ENCODE measurements at regions not wholly inside any gene's neighbourhood (a gene's known extent, or its start where the extent isn't known, plus 50 kb on each side); places are given as distances from the start of the nearest gene placed in this dataset.
"Not testable (repeated sequence)": the region's sequence is repeated elsewhere in the genome, so short reads cannot be mapped to it uniquely, and the experiment has no call there.

- no peak for DNase-seq (ENCODE audit: low spot score)
Observed at GRCh38 chr15:38128341-38128781, 124.3 kb upstream of the SPRED1 start.

GRCh38 chr15:38128921-38129320, 123.7 kb upstream of the SPRED1 start:
- DNase-seq (ENCODE audit: low spot score) = no peak

- peak; percentile 83 for DNase-seq (ENCODE audit: low spot score)
Observed at GRCh38 chr15:38129531-38130204, 123.0 kb upstream of the SPRED1 start.

GRCh38 chr15:38130205-38130567, 122.5 kb upstream of the SPRED1 start:
- DNase-seq (ENCODE audit: low spot score) = no peak

GRCh38 chr15:38130740-38131498, 121.7 kb upstream of the SPRED1 start:
- peak; percentile 86 for DNase-seq (ENCODE audit: low spot score)

- no peak for DNase-seq (ENCODE audit: low spot score)
Observed at GRCh38 chr15:38134252-38134651, 118.4 kb upstream of the SPRED1 start.

GRCh38 chr15:38142195-38142594, 110.4 kb upstream of the SPRED1 start:
- DNase-seq (ENCODE audit: low spot score) = not testable (repeated sequence)

- DNase-seq (ENCODE audit: low spot score) = no peak
Observed at GRCh38 chr15:38144921-38145320, 107.7 kb upstream of the SPRED1 start.

- DNase-seq (ENCODE audit: low spot score) = no peak
Observed at GRCh38 chr15:38145651-38146111, 107.0 kb upstream of the SPRED1 start.

GRCh38 chr15:38147246-38147645, 105.4 kb upstream of the SPRED1 start:
- DNase-seq (ENCODE audit: low spot score) = no peak

GRCh38 chr15:38148471-38148870, 104.2 kb upstream of the SPRED1 start:
- DNase-seq (ENCODE audit: low spot score) = no peak

- no peak for DNase-seq (ENCODE audit: low spot score)
Observed at GRCh38 chr15:38149315-38149714, 103.3 kb upstream of the SPRED1 start.

- no peak for DNase-seq (ENCODE audit: low spot score)
Observed at GRCh38 chr15:38150148-38150547, 102.5 kb upstream of the SPRED1 start.

- no peak for DNase-seq (ENCODE audit: low spot score)
Observed at GRCh38 chr15:38150794-38151193, 101.8 kb upstream of the SPRED1 start.

GRCh38 chr15:38153781-38154180, 98.9 kb upstream of the SPRED1 start:
- no peak for DNase-seq (ENCODE audit: low spot score)

GRCh38 chr15:38154255-38154654, 98.4 kb upstream of the SPRED1 start:
- no peak for DNase-seq (ENCODE audit: low spot score)

- DNase-seq (ENCODE audit: low spot score) = no peak
Observed at GRCh38 chr15:38154837-38155236, 97.8 kb upstream of the SPRED1 start.

GRCh38 chr15:38163658-38164057, 89.0 kb upstream of the SPRED1 start:
- no peak for DNase-seq (ENCODE audit: low spot score)

GRCh38 chr15:38164061-38164460, 88.6 kb upstream of the SPRED1 start:
- peak; percentile 20 for DNase-seq (ENCODE audit: low spot score)

- no peak for DNase-seq (ENCODE audit: low spot score)
Observed at GRCh38 chr15:38164507-38164906, 88.1 kb upstream of the SPRED1 start.

GRCh38 chr15:38168467-38169070, 84.1 kb upstream of the SPRED1 start:
- no peak for DNase-seq (ENCODE audit: low spot score)

- no peak for DNase-seq (ENCODE audit: low spot score)
Observed at GRCh38 chr15:38171973-38172372, 80.7 kb upstream of the SPRED1 start.

- DNase-seq (ENCODE audit: low spot score) = no peak
Observed at GRCh38 chr15:38174691-38175090, 77.9 kb upstream of the SPRED1 start.
